ENCODE measurements at regions not wholly inside any gene's neighbourhood (a gene's known extent, or its start where the extent isn't known, plus 50 kb on each side); places are given as distances from the start of the nearest gene placed in this dataset.

- peaks cover 5 to 25% (median 21%) of the 10 kb centered on the region in 5 donors for H3K9me3 Mint-ChIP-seq
- H3K27me3 Mint-ChIP-seq: peaks cover 0 to 1% of the 10 kb centered on the region in 2 donors
- peak overlapping the region; percentile 26 for H3K4me3 ChIP-seq (ENCODE audit: low read length)
- H3K4me1 Mint-ChIP-seq: peaks cover 36 to 56% (median 50%) of the 10 kb centered on the region in 3 donors
- peak overlapping the region; percentile 32 to 95 (median 80) for H3K27ac Mint-ChIP-seq
- POLR2A ChIA-PET: interaction anchor here (1.0 to 1.1 kb wide), 3 partner anchors 23 to 97 kb away, joined by 3 read pairs; no protein-coding TSS in a partner anchor
- no peak for DNase-seq
- peak overlapping the region in 6 of 7 donors; percentile 29 to 80 (median 52) for H3K4me3 Mint-ChIP-seq
- H3K27ac ChIP-seq (ENCODE audit: low read depth, low read length): no peak overlapping the region
- peaks cover 34% of the 10 kb centered on the region for H3K4me1 ChIP-seq (ENCODE audit: insufficient read depth, low read length)
- peaks cover 2 to 22% (median 8%) of the 10 kb centered on the region in 3 donors for H3K36me3 Mint-ChIP-seq
- H3K9me3 ChIP-seq (ENCODE audit: low read length): peaks cover 14% of the 10 kb centered on the region
- CTCF ChIA-PET: interaction anchor here (1.4 kb wide), 1 partner anchor 17 kb away, joined by 3 read pairs; no protein-coding TSS in a partner anchor
- H3K27me3 ChIP-seq (ENCODE audit: insufficient read depth, low read length, poor library complexity, severe bottlenecking): no peaks in the 10 kb centered on the region
- no peaks in the 10 kb centered on the region for H3K36me3 ChIP-seq (ENCODE audit: insufficient read depth, low read length)
Observed at GRCh38 chr7:157472311-157473050, 135.7 kb downstream of the DNAJB6 start.

GRCh38 chr7:157473051-157473569 is 136.3 kb downstream of the DNAJB6 start:
- peaks cover 0 to 1% of the 10 kb centered on the region in 2 donors for H3K27me3 Mint-ChIP-seq
- no peak overlapping the region for H3K4me3 ChIP-seq (ENCODE audit: low read length)
- H3K9me3 Mint-ChIP-seq: peaks cover 5 to 25% (median 21%) of the 10 kb centered on the region in 5 donors
- peaks cover 2 to 22% (median 8%) of the 10 kb centered on the region in 3 donors for H3K36me3 Mint-ChIP-seq
- H3K27ac Mint-ChIP-seq: peak overlapping the region in 7 of 8 donors; percentile 17 to 93 (median 63)
- H3K9me3 ChIP-seq (ENCODE audit: low read length): peaks cover 14% of the 10 kb centered on the region
- H3K36me3 ChIP-seq (ENCODE audit: insufficient read depth, low read length): no peaks in the 10 kb centered on the region
- H3K4me1 Mint-ChIP-seq: peaks cover 39 to 60% (median 56%) of the 10 kb centered on the region in 3 donors
- ChIA-PET POLR2A (no interaction called here), CTCF (no interaction called here)
- H3K4me3 Mint-ChIP-seq: peak overlapping the region in 3 of 7 donors; percentile 29 to 46 (median 35)
- no peaks in the 10 kb centered on the region for H3K27me3 ChIP-seq (ENCODE audit: insufficient read depth, low read length, poor library complexity, severe bottlenecking)
- no peak overlapping the region for H3K27ac ChIP-seq (ENCODE audit: low read depth, low read length)
- H3K4me1 ChIP-seq (ENCODE audit: insufficient read depth, low read length): peaks cover 40% of the 10 kb centered on the region
- no peak for DNase-seq

DNA sequence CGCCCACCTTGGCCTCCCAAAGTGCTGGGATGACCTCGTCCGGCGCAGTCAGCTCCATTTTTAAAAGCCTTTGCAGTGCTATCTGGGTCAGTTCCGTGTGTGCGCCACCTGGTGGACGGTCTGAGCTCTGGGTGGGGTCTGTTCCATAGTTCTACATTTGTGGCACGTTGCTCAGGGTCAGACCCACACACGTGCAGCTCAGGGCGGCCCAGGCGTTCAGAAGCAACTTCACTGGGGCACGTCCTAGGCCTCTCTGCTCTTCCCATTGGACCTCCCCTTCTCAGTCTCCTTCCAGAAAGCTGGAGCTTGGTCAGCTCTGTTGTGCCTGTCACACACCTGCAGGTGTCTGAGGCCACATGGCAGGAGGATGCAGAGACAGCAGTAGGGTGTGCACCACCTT is 137.9 kb downstream of the DNAJB6 start:
- H3K27ac Mint-ChIP-seq: peak overlapping the region in 2 of 8 donors; percentile 12 to 82

DNA sequence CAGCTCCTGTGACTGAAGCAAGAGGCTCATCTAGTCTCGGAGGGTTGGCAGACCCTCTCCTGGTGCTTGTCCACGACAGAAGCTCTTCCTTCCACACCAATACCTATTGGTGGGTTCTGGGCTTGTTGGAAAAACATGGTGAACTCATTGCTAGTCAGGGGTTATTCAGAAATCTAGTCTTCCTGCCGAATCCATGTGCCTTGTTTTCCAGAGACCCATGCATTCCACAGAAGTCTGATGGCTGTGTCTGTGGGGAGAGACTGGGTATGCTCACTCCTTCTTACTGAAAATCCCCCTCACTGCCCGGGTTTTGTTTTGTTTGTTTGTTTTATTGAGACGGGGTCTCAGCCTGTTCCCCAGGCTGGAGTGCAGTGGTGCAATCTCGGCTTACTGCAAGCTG is 138.3 kb downstream of the DNAJB6 start:
- CTCF ChIA-PET: interaction anchor here (0.9 to 2.1 kb wide), 8 partner anchors 12 to 94 kb away, joined by 3 to 5 read pairs (median 3); no protein-coding TSS in a partner anchor

More for the DNA sequence above, 137.9 kb downstream of the DNAJB6 start:
- Histone ChIP-seq H3K27me3 (ENCODE audit: insufficient read depth, low read length, poor library complexity, severe bottlenecking) (no peaks in the 10 kb centered on the region), H3K9me3 (ENCODE audit: low read length) (peaks cover 14% of the 10 kb centered on the region), H3K27ac (ENCODE audit: low read depth, low read length) (no peak overlapping the region), H3K4me3 (ENCODE audit: low read length) (no peak overlapping the region), H3K4me1 (ENCODE audit: insufficient read depth, low read length) (peaks cover 50% of the 10 kb centered on the region), H3K36me3 (ENCODE audit: insufficient read depth, low read length) (no peaks in the 10 kb centered on the region)
- POLR2A ChIA-PET: interaction anchor here (0.7 kb wide), 1 partner anchor 11 kb away, joined by 4 read pairs; no protein-coding TSS in a partner anchor
- H3K9me3 Mint-ChIP-seq: peaks cover 5 to 25% (median 21%) of the 10 kb centered on the region in 5 donors
- H3K36me3 Mint-ChIP-seq: peaks cover 3 to 22% (median 8%) of the 10 kb centered on the region in 3 donors
- DNase-seq: peak in 1 of 5 donors; percentile 43
- H3K27me3 Mint-ChIP-seq: peaks cover 0 to 1% of the 10 kb centered on the region in 2 donors
- CTCF ChIA-PET: interaction anchor here (0.8 to 2.1 kb wide), 10 partner anchors 11 to 94 kb away, joined by 3 to 5 read pairs (median 4); no protein-coding TSS in a partner anchor
- peaks cover 44 to 69% (median 69%) of the 10 kb centered on the region in 3 donors for H3K4me1 Mint-ChIP-seq
- H3K4me3 Mint-ChIP-seq: peak overlapping the region in 3 of 7 donors; percentile 17 to 65 (median 28)

GRCh38 chr7:157475601-157476000 is 138.8 kb downstream of the DNAJB6 start:
- POLR2A ChIA-PET: no interaction called here
- H3K27ac ChIP-seq (ENCODE audit: low read depth, low read length): no peak overlapping the region
- Mint-ChIP-seq H3K36me3 (peaks cover 3 to 22% (median 8%) of the 10 kb centered on the region in 3 donors), H3K27me3 (peaks cover 0 to 1% of the 10 kb centered on the region in 2 donors), H3K9me3 (peaks cover 5 to 25% (median 21%) of the 10 kb centered on the region in 5 donors), H3K4me3 (no peak overlapping the region), H3K27ac (no peak overlapping the region), H3K4me1 (peaks cover 44 to 69% (median 64%) of the 10 kb centered on the region in 3 donors)
- no peaks in the 10 kb centered on the region for H3K27me3 ChIP-seq (ENCODE audit: insufficient read depth, low read length, poor library complexity, severe bottlenecking)
- no peak overlapping the region for H3K4me3 ChIP-seq (ENCODE audit: low read length)
- peaks cover 49% of the 10 kb centered on the region for H3K4me1 ChIP-seq (ENCODE audit: insufficient read depth, low read length)
- peaks cover 14% of the 10 kb centered on the region for H3K9me3 ChIP-seq (ENCODE audit: low read length)
- CTCF ChIA-PET: interaction anchor here (1.2 to 2.1 kb wide), 3 partner anchors 15 to 40 kb away, joined by 4 to 5 read pairs (median 4); no protein-coding TSS in a partner anchor
- no peak for DNase-seq
- no peaks in the 10 kb centered on the region for H3K36me3 ChIP-seq (ENCODE audit: insufficient read depth, low read length)

More for the DNA sequence above, 138.3 kb downstream of the DNAJB6 start:
- Mint-ChIP-seq H3K9me3 (peaks cover 5 to 25% (median 21%) of the 10 kb centered on the region in 5 donors), H3K27ac (peak overlapping the region in 2 of 8 donors; percentile 42 to 82), H3K4me1 (peaks cover 44 to 69% (median 66%) of the 10 kb centered on the region in 3 donors), H3K4me3 (peak overlapping the region in 1 of 7 donors; percentile 65), H3K27me3 (peaks cover 0 to 1% of the 10 kb centered on the region in 2 donors), H3K36me3 (peaks cover 3 to 22% (median 8%) of the 10 kb centered on the region in 3 donors)
- Histone ChIP-seq H3K4me1 (ENCODE audit: insufficient read depth, low read length) (peaks cover 50% of the 10 kb centered on the region), H3K4me3 (ENCODE audit: low read length) (no peak overlapping the region), H3K27me3 (ENCODE audit: insufficient read depth, low read length, poor library complexity, severe bottlenecking) (no peaks in the 10 kb centered on the region), H3K9me3 (ENCODE audit: low read length) (peaks cover 14% of the 10 kb centered on the region), H3K36me3 (ENCODE audit: insufficient read depth, low read length) (no peaks in the 10 kb centered on the region), H3K27ac (ENCODE audit: low read depth, low read length) (no peak overlapping the region)
- no peak for DNase-seq
- POLR2A ChIA-PET: no interaction called here

DNA sequence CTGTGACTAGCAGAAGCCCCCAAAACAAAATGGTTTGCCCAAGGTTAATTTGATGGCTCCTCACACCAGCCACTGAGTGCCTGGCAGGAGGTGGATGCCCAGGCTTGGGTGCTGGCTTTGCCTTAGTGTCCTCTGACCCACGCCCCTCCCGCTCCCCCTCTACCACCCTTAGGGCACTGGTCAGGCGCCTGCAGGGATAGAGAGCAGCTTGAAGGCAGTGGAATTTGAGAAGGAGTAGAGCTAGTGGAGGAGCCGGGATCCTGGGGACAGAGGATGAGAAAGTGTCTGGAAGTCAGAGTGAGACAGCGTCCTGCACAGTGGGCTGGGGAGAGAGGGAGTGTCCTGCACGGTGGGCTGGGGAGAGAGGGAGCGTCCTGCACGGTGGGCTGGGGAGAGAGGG is 139.4 kb downstream of the DNAJB6 start:
- Mint-ChIP-seq H3K4me1 (peaks cover 38 to 63% (median 58%) of the 10 kb centered on the region in 3 donors), H3K4me3 (peak overlapping the region in 1 of 7 donors; percentile 27), H3K36me3 (peaks cover 3 to 22% (median 8%) of the 10 kb centered on the region in 3 donors), H3K27ac (no peak overlapping the region), H3K27me3 (peaks cover 0 to 1% of the 10 kb centered on the region in 2 donors), H3K9me3 (peaks cover 5 to 25% (median 21%) of the 10 kb centered on the region in 5 donors)
- H3K4me1 ChIP-seq (ENCODE audit: insufficient read depth, low read length): peaks cover 43% of the 10 kb centered on the region
- H3K27me3 ChIP-seq (ENCODE audit: insufficient read depth, low read length, poor library complexity, severe bottlenecking): no peaks in the 10 kb centered on the region
- H3K36me3 ChIP-seq (ENCODE audit: insufficient read depth, low read length): no peaks in the 10 kb centered on the region
- peak in 1 of 5 donors; percentile 26 for DNase-seq
- no peak overlapping the region for H3K27ac ChIP-seq (ENCODE audit: low read depth, low read length)
- H3K4me3 ChIP-seq (ENCODE audit: low read length): no peak overlapping the region
- POLR2A ChIA-PET: no interaction called here
- H3K9me3 ChIP-seq (ENCODE audit: low read length): peaks cover 14% of the 10 kb centered on the region
- CTCF ChIA-PET: interaction anchor here (2.1 kb wide), 1 partner anchor 41 kb away, joined by 4 read pairs; no protein-coding TSS in a partner anchor

DNA sequence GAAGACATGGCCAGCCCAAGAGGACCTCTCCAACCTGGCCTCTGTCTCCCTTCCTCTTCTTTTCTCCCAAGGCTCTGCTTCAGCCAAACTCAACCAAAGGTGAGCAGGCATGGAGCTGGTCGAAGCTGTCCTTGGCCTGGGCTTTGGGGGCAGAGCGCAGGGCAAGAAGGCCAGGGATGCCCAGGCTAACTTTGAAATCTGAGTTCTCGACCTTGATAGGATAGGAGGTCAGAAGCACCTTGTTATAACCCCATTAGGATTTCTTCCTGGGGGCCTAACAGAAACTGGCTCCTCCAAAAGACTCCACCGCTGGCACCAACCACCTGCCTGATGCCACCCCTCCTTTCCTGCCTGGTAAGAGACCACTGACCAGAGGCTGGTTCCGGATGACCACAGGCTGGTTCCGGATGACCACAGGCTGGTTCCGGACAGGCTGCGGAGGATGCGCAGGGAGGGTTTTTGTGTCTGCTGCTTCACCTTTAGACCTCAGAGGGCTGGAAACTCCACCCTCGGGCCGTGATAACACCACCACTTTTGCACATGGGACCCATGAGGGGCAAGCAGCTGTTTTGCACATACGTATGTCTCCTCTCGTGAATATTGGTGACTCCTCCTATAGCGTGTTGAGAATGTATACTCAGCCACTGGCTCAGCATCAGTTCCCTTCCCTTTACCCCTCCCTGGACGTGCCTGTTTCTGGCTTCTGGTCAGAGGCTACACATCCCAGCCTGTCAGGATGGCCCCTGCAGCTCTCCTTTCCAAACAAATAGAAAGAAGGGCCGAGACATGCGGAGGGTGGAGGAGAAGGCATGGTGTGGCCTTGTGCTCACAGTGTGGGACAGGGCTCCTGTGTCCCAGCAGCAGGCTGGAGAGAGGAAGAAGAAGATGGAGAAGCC is 140.1 kb downstream of the DNAJB6 start:
- H3K4me3 Mint-ChIP-seq: peak overlapping the region in 4 of 7 donors; percentile 21 to 44 (median 34)
- CTCF ChIA-PET: no interaction called here
- DNase-seq: peak in 1 of 5 donors; percentile 37
- H3K27me3 Mint-ChIP-seq: no peaks in the 10 kb centered on the region
- H3K27ac Mint-ChIP-seq: peak overlapping the region in 3 of 8 donors; percentile 39 to 86 (median 55)
- H3K4me1 Mint-ChIP-seq: peaks cover 31 to 56% (median 51%) of the 10 kb centered on the region in 3 donors
- Histone ChIP-seq H3K4me3 (ENCODE audit: low read length) (no peak overlapping the region), H3K27me3 (ENCODE audit: insufficient read depth, low read length, poor library complexity, severe bottlenecking) (no peaks in the 10 kb centered on the region), H3K4me1 (ENCODE audit: insufficient read depth, low read length) (peaks cover 36% of the 10 kb centered on the region), H3K9me3 (ENCODE audit: low read length) (peaks cover 14% of the 10 kb centered on the region), H3K36me3 (ENCODE audit: insufficient read depth, low read length) (no peaks in the 10 kb centered on the region), H3K27ac (ENCODE audit: low read depth, low read length) (no peak overlapping the region)
- H3K36me3 Mint-ChIP-seq: peaks cover 3 to 22% (median 8%) of the 10 kb centered on the region in 3 donors
- POLR2A ChIA-PET: no interaction called here
- H3K9me3 Mint-ChIP-seq: peaks cover 5 to 25% (median 21%) of the 10 kb centered on the region in 5 donors
